K562 (cell line): ENCODE measurements at regions not wholly inside any gene's neighbourhood (a gene's known extent, or its start where the extent isn't known, plus 50 kb on each side); places are given as distances from the start of the nearest gene placed in this dataset.

Source experiments
- ATAC-seq: fragments of 200-7000 bp; cut with Tn5 transposase; 3 replicates; pipeline ENCODE4 v1.9.1; 2020; ENCODE audit warnings: moderate library complexity
- BruUV-seq: library from RNA; stranded (reverse); fragments of 400-500 nt; replicated peaks from 2 replicates; lab custom pipeline; 2021; lab: Mats Ljungman, UMichigan
- CTCF ChIA-PET: fragments of 300-600 bp; formaldehyde crosslinking; extraction: SDS; loops from one replicate; lab custom pipeline; 2021; ENCODE audit warnings: low intra/inter-chr PET ratio; lab: Yijun Ruan, JAX
- POLR2A ChIA-PET: fragments of 300-600, 350-650 bp; sonication (Branson Sonifier 250); formaldehyde crosslinking; extraction: SDS; loops from one replicate; lab custom pipeline; 2021; ENCODE audit warnings: antibody characterized with exemption, inconsistent platforms; lab: Yijun Ruan, JAX
- DNase-seq, 4 experiments: peaks; one replicate each; pipeline versions ENCODE4 v3.0.0 to v3.0.0-alpha.2; 2011 to 2018; ENCODE audit warnings: low spot score in 3 of 4, mixed read lengths in 3 of 4; ENCODE audit errors: extremely low read depth in 1 of 4
- FAIRE-seq: peaks from 2 replicates; lab custom pipeline; 2011; peaks lifted over from hg19 to GRCh38; lab: Jason Lieb, UNC
- H2AFZ ChIP-seq: 2 replicates; pipeline ENCODE4 v1.6.0; 2011; ENCODE audit warnings: low read depth, low read length, control low read depth, inconsistent platforms
- H3K27ac ChIP-seq: fragments of 200-600 bp; 3 replicates; pipeline ENCODE4 v1.8.0; 2011; ENCODE audit warnings: low read depth, mild to moderate bottlenecking, control low read depth, inconsistent platforms, low read length, moderate library complexity, mixed read lengths; ENCODE audit errors: extremely low read depth
- H3K27me3 ChIP-seq, 2 experiments: fragments of 300-600 bp in 1 of 2; 2 replicates in 1 of 2; 3 replicates in 1 of 2; pipeline versions ENCODE4 v1.6.0 to v1.8.0; 2011; ENCODE audit warnings: inconsistent platforms in 2 of 2, low read length in 2 of 2, mild to moderate bottlenecking in 1 of 2, mixed read lengths in 1 of 2, moderate library complexity in 1 of 2; ENCODE audit not compliant: control insufficient read depth in 2 of 2, insufficient read depth in 2 of 2
- H3K36me3 ChIP-seq: fragments of 300-600 bp; 3 replicates; pipeline ENCODE4 v1.8.0; 2011; ENCODE audit warnings: mild to moderate bottlenecking, low read length, inconsistent platforms; ENCODE audit not compliant: control insufficient read depth, insufficient read depth
- H3K4me1 ChIP-seq, 2 experiments: fragments of 200-600 bp in 1 of 2; replicated peaks in 1 of 2; 2 replicates in 1 of 2; 3 replicates in 1 of 2; pipeline versions ENCODE4 v1.5.1 to v1.8.0; 2011; ENCODE audit warnings: inconsistent platforms in 2 of 2, low read length in 2 of 2, mild to moderate bottlenecking in 1 of 2, mixed read lengths in 1 of 2, moderate library complexity in 1 of 2; ENCODE audit not compliant: control insufficient read depth in 2 of 2, insufficient read depth in 2 of 2
- H3K4me2 ChIP-seq: 2 replicates; pipeline ENCODE4 v1.6.1; 2011; ENCODE audit warnings: low read length, control low read depth, inconsistent platforms, mixed read lengths; ENCODE audit not compliant: insufficient read depth
- H3K4me3 ChIP-seq: fragments of 200-600 bp; sonication (generic), shearing (Covaris generic); 2 replicates; pipeline ENCODE4 v1.5.1; 2016; ENCODE audit warnings: control low read depth, inconsistent platforms
- H3K79me2 ChIP-seq: fragments of 200-600 bp; 3 replicates; pipeline ENCODE4 v1.8.0; 2011; ENCODE audit warnings: low read length, inconsistent platforms; ENCODE audit not compliant: control insufficient read depth, insufficient read depth
- H3K9ac ChIP-seq, 2 experiments: 2 replicates each; pipeline versions ENCODE4 v1.6.0 to v1.6.1; 2011; ENCODE audit warnings: low read depth in 2 of 2, low read length in 2 of 2, control low read depth in 1 of 2, inconsistent platforms in 1 of 2, mild to moderate bottlenecking in 1 of 2, mixed read lengths in 1 of 2; ENCODE audit not compliant: insufficient read depth in 1 of 2
- H3K9me1 ChIP-seq: one replicate; pipeline ENCODE4 v1.6.0; 2011; ENCODE audit warnings: inconsistent platforms, mild to moderate bottlenecking, low read length, moderate library complexity; ENCODE audit not compliant: control insufficient read depth, insufficient read depth
- H3K9me3 ChIP-seq: replicated peaks from 2 replicates; pipeline ENCODE4 v1.5.1; 2011; ENCODE audit warnings: low read depth, low read length, inconsistent platforms; ENCODE audit not compliant: control insufficient read depth, insufficient read depth
- H4K20me1 ChIP-seq: replicated peaks from 2 replicates; pipeline ENCODE4 v1.6.1; 2011; ENCODE audit warnings: low read length, inconsistent platforms, mixed read lengths; ENCODE audit not compliant: control insufficient read depth, insufficient read depth
- AFF1 ChIP-seq, 2 experiments: fragments of 450-650 bp; IDR thresholded peaks; 2 replicates each; pipeline ENCODE4 v1.6.1; 2018; ENCODE audit warnings: mild to moderate bottlenecking in 2 of 2, low read depth in 1 of 2; ENCODE audit not compliant: partially characterized antibody in 2 of 2
- ASH1L ChIP-seq: fragments of 450-650 bp; IDR thresholded peaks from 2 replicates; pipeline ENCODE4 v1.6.1; 2018; ENCODE audit warnings: borderline replicate concordance, mild to moderate bottlenecking, low read depth; ENCODE audit not compliant: partially characterized antibody
- CCNT2 ChIP-seq: IDR thresholded peaks from 2 replicates; pipeline ENCODE4 v1.6.1; 2011; ENCODE audit warnings: borderline replicate concordance, low read depth, mild to moderate bottlenecking, moderate library complexity, mixed read lengths, low read length; ENCODE audit not compliant: insufficient read length; ENCODE audit errors: extremely low read depth
- CTBP1 ChIP-seq: fragments of 450-650 bp; IDR thresholded peaks from 2 replicates; pipeline ENCODE4 v1.6.1; 2016; ENCODE audit warnings: borderline replicate concordance
- CTCFL ChIP-seq: IDR thresholded peaks from 2 replicates; pipeline ENCODE4 v1.6.1; 2011; ENCODE audit warnings: borderline replicate concordance, low read depth, mild to moderate bottlenecking, moderate library complexity, low read length; ENCODE audit not compliant: insufficient read depth, poor library complexity, severe bottlenecking
- HMBOX1 ChIP-seq: sonication (generic); IDR thresholded peaks from 2 replicates; pipeline ENCODE4 v1.6.1; 2016
- PTTG1 ChIP-seq: fragments of 450-650 bp; IDR thresholded peaks from 2 replicates; pipeline ENCODE4 v1.6.1; 2016; ENCODE audit warnings: low read depth, mild to moderate bottlenecking, missing genetic modification characterization, missing compliant biosample characterization
- SETDB1 ChIP-seq: IDR thresholded peaks from one replicate; pipeline ENCODE4 v1.6.1; 2012; ENCODE audit warnings: low read length, control low read depth, inconsistent platforms
- ZNF133 ChIP-seq: fragments of 250-450 bp; sonication (Bioruptor Pico); IDR thresholded peaks from 2 replicates; pipeline ENCODE4 v1.4.0; 2020; ENCODE audit warnings: mild to moderate bottlenecking
- ZNF398 ChIP-seq: fragments of 250-450 bp; sonication (Bioruptor Pico); IDR thresholded peaks from 2 replicates; pipeline ENCODE4 v1.8.0; 2021; ENCODE audit warnings: moderate library complexity, mild to moderate bottlenecking, inconsistent platforms
- WGBS: fragments of 100-300 bp; shearing (Covaris generic); methylation state at CpG from one replicate; pipeline ENCODE4 v1.1.6; 2016; ENCODE audit warnings: low coverage, mixed read lengths; ENCODE audit not compliant: insufficient coverage; ENCODE audit errors: missing lambda C conversion rate; 5-methylcytosine and 5-hydroxymethylcytosine counted together
- in situ Hi-C: fragments of 300-500 bp; cut with MboI; formaldehyde crosslinking; loops from 4 replicates; pipeline ENCODE4 v1.15.0; 2018; ENCODE audit warnings: inconsistent platforms, mixed read lengths
- intact Hi-C: fragments of 100-400 bp; cut with micrococcal nuclease; formaldehyde crosslinking; loops from 2 replicates; pipeline ENCODE4 v1.14.2; 2022

GRCh38 chr7:55690-56248 is 136.6 kb upstream of the FAM20C start (continued):
- no peak for TF ChIP-seq ASH1L
- TF ChIP-seq CTCFL: peak; percentile 40
- 0 out of 2 replicates have a peak, but pooled peaks have one; percentile 16 for TF ChIP-seq HMBOX1

- FAIRE-seq (no peak), DNase-seq (no peak), ATAC-seq (no peak)
- CTCF ChIA-PET: no interaction called here
- Histone ChIP-seq H3K4me2 (no peak overlapping the region), H3K4me1 (no peaks in the 10 kb centered on the region), H3K27ac (no peak overlapping the region), H3K27me3 (peaks cover 57 to 86% of the 10 kb centered on the region in 2 experiments), H2AFZ (no peak overlapping the region), H3K9ac (no peak overlapping the region), H4K20me1 (peaks cover 4% of the 10 kb centered on the region; the same call in 1 of the 2 replicates), H3K79me2 (no peaks in the 10 kb centered on the region), H3K9me1 (no peaks in the 10 kb centered on the region), H3K36me3 (no peaks in the 10 kb centered on the region), H3K4me3 (no peak overlapping the region), H3K9me3 (no peaks in the 10 kb centered on the region)
- no TSS peak for BruUV-seq
- WGBS: 5% methylated on average over 18 of the region's 18 CpGs
- in situ Hi-C loops: no loop called here
- intact Hi-C loops: no loop called here
- POLR2A ChIA-PET: no interaction called here
- TF ChIP-seq CCNT2 (no peak), ZNF133 (CRISPR knock-in tag) (no peak), PTTG1 (tag) (no peak), ZNF398 (CRISPR knock-in tag) (no peak), AFF1 (IDR thresholded peaks at IDR 0.05; ENCODE audit: low read depth in 1 of 2, partially characterized antibody in 2 of 2) (no peak), SETDB1 (no peak), CTBP1 (no peak)
These were observed 136.0 kb upstream of the FAM20C start for GRCh38 chr7:56291-56913.
